Gastrocnemius medialis (tissue), 4 donors: ENCODE measurements at regions not wholly inside any gene's neighbourhood (a gene's known extent, or its start where the extent isn't known, plus 50 kb on each side); places are given as distances from the start of the nearest gene placed in this dataset.

Experiments used
- POLR2A ChIP-seq, 2 donors: fragments of 450-650 bp; IDR thresholded peaks; one replicate each; pipeline ENCODE4 v1.6.1; 2017; ENCODE audit warnings: antibody characterized with exemption in 2 of 2, mild to moderate bottlenecking in 2 of 2, moderate library complexity in 2 of 2
- TF ChIP-seq, protein P1 (sequence below), 5 experiments: fragments of 450-650 bp in 3 of 5; fragments of 200-600 bp in 2 of 5; sonication (generic) in 2 of 5; IDR thresholded peaks in 4 of 5; conservative IDR thresholded peaks in 1 of 5; 1 replicate in 4 of 5; 2 replicates in 1 of 5; pipeline ENCODE4 v1.5.1; 2016 to 2019; ENCODE audit warnings: antibody characterized with exemption in 5 of 5, mild to moderate bottlenecking in 3 of 5, moderate library complexity in 3 of 5

- TF ChIP-seq POLR2A (IDR thresholded peaks at IDR 0.05): no peak
- TF ChIP-seq, protein P1, sequence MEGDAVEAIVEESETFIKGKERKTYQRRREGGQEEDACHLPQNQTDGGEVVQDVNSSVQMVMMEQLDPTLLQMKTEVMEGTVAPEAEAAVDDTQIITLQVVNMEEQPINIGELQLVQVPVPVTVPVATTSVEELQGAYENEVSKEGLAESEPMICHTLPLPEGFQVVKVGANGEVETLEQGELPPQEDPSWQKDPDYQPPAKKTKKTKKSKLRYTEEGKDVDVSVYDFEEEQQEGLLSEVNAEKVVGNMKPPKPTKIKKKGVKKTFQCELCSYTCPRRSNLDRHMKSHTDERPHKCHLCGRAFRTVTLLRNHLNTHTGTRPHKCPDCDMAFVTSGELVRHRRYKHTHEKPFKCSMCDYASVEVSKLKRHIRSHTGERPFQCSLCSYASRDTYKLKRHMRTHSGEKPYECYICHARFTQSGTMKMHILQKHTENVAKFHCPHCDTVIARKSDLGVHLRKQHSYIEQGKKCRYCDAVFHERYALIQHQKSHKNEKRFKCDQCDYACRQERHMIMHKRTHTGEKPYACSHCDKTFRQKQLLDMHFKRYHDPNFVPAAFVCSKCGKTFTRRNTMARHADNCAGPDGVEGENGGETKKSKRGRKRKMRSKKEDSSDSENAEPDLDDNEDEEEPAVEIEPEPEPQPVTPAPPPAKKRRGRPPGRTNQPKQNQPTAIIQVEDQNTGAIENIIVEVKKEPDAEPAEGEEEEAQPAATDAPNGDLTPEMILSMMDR (IDR thresholded peaks at IDR 0.05 in 4 of 5, conservative IDR thresholded peaks at IDR 0.05 in 1 of 5): no peak
Measured at GRCh38 chr4:138451276-138451663, 209.1 kb upstream of the SLC7A11 start.
